ENCODE measurements at regions not wholly inside any gene's neighbourhood (a gene's known extent, or its start where the extent isn't known, plus 50 kb on each side); places are given as distances from the start of the nearest gene placed in this dataset.

DNA sequence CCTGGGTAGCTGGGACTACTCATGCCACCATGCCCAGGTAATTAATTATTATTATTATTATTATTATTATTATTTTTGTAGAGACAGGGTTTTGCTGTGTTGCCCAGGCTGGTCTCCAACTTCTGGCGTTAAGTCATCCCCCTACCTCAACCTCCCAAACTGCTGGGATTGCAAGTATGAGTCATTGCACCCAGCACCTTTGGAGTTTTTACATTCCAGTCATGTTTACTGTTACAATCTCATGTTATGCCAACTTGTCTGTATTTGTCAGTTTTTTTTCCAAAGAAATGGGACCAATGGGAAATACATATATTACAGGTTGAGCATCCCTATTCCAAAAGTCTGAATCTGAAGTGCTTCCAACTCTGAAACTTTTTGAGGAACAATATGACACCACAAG lies 903.8 kb downstream of the SLC4A3 start:
- TF ChIP-seq POLR2A (IDR thresholded peaks at IDR 0.05) = no peak
- TF ChIP-seq, protein P1, sequence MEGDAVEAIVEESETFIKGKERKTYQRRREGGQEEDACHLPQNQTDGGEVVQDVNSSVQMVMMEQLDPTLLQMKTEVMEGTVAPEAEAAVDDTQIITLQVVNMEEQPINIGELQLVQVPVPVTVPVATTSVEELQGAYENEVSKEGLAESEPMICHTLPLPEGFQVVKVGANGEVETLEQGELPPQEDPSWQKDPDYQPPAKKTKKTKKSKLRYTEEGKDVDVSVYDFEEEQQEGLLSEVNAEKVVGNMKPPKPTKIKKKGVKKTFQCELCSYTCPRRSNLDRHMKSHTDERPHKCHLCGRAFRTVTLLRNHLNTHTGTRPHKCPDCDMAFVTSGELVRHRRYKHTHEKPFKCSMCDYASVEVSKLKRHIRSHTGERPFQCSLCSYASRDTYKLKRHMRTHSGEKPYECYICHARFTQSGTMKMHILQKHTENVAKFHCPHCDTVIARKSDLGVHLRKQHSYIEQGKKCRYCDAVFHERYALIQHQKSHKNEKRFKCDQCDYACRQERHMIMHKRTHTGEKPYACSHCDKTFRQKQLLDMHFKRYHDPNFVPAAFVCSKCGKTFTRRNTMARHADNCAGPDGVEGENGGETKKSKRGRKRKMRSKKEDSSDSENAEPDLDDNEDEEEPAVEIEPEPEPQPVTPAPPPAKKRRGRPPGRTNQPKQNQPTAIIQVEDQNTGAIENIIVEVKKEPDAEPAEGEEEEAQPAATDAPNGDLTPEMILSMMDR (IDR thresholded peaks at IDR 0.05) = no peak

Measured in body of pancreas (tissue), 4 donors.